ENCODE measurements at regions not wholly inside any gene's neighbourhood (a gene's known extent, or its start where the extent isn't known, plus 50 kb on each side); places are given as distances from the start of the nearest gene placed in this dataset.

- TF ChIP-seq, protein P1, sequence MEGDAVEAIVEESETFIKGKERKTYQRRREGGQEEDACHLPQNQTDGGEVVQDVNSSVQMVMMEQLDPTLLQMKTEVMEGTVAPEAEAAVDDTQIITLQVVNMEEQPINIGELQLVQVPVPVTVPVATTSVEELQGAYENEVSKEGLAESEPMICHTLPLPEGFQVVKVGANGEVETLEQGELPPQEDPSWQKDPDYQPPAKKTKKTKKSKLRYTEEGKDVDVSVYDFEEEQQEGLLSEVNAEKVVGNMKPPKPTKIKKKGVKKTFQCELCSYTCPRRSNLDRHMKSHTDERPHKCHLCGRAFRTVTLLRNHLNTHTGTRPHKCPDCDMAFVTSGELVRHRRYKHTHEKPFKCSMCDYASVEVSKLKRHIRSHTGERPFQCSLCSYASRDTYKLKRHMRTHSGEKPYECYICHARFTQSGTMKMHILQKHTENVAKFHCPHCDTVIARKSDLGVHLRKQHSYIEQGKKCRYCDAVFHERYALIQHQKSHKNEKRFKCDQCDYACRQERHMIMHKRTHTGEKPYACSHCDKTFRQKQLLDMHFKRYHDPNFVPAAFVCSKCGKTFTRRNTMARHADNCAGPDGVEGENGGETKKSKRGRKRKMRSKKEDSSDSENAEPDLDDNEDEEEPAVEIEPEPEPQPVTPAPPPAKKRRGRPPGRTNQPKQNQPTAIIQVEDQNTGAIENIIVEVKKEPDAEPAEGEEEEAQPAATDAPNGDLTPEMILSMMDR (optimal IDR thresholded peaks at IDR 0.05 in 1 of 3, IDR thresholded peaks at IDR 0.05 in 1 of 3, conservative IDR thresholded peaks at IDR 0.05 in 1 of 3; ENCODE audit: extremely low read depth in 1 of 3, insufficient read depth in 2 of 3, low read length in 3 of 3), result no peak
- no peak for TF ChIP-seq EZH2 (IDR thresholded peaks at IDR 0.05; ENCODE audit: low read length)
Observed at GRCh38 chr2:129709956-129710598, 269.4 kb upstream of the RAB6C start.
